Activated CD8-positive, alpha-beta T cell treated with anti-CD3 and anti-CD28 coated beads for 36 hours (primary cell): ENCODE measurements at regions not wholly inside any gene's neighbourhood (a gene's known extent, or its start where the extent isn't known, plus 50 kb on each side); places are given as distances from the start of the nearest gene placed in this dataset.

Experiments
- ATAC-seq: fragments of 200-7000 bp; cut with Tn5 transposase; one replicate; pipeline ENCODE4 v1.10.0; 2021; ENCODE audit warnings: mild to moderate bottlenecking, moderate library complexity
- CTCF ChIA-PET: fragments of 350-600 bp; sonication (Branson Sonifier 250); formaldehyde crosslinking; loops from one replicate; lab custom pipeline; 2021; ENCODE audit warnings: antibody characterized with exemption; lab: Charles Lee
- POLR2A ChIA-PET: fragments of 350-600 bp; sonication (Branson Sonifier 250); formaldehyde crosslinking; loops from one replicate; lab custom pipeline; 2021; ENCODE audit warnings: antibody characterized with exemption; lab: Charles Lee
- DNase-seq: peaks from one replicate; pipeline ENCODE4 v3.0.0-alpha.2; 2020
- H3K27ac Mint-ChIP-seq: one replicate; pipeline ENCODE4 v1.8.0; 2021; ENCODE audit warnings: mild to moderate bottlenecking, mixed read lengths
- H3K27me3 Mint-ChIP-seq: one replicate; pipeline ENCODE4 v1.8.0; 2021; ENCODE audit warnings: mixed read lengths
- H3K36me3 Mint-ChIP-seq: one replicate; pipeline ENCODE4 v1.8.0; 2021; ENCODE audit warnings: low read depth, mixed read lengths
- H3K4me1 Mint-ChIP-seq: one replicate; pipeline ENCODE4 v1.8.0; 2021; ENCODE audit warnings: low read depth, mixed read lengths
- H3K4me3 Mint-ChIP-seq: one replicate; pipeline ENCODE4 v1.8.0; 2021; ENCODE audit warnings: mild to moderate bottlenecking, moderate library complexity, mixed read lengths
- H3K9me3 Mint-ChIP-seq: one replicate; pipeline ENCODE4 v1.8.0; 2021; ENCODE audit warnings: mixed read lengths
- CTCF ChIP-seq: fragments of 200-600 bp; IDR thresholded peaks from one replicate; pipeline ENCODE4 v1.8.0; 2022; ENCODE audit warnings: antibody characterized with exemption, mild to moderate bottlenecking
- intact Hi-C: fragments of 100-400 bp; cut with micrococcal nuclease; formaldehyde crosslinking; loops from one replicate; pipeline ENCODE4 v1.10.0; 2022

- no peak overlapping the region for H3K27ac Mint-ChIP-seq
- TF ChIP-seq CTCF, result no peak
- H3K4me3 Mint-ChIP-seq, result no peak overlapping the region
- no peaks in the 10 kb centered on the region for H3K4me1 Mint-ChIP-seq
- no peak for DNase-seq
- peaks cover 2% of the 10 kb centered on the region for H3K9me3 Mint-ChIP-seq
- no peaks in the 10 kb centered on the region for H3K36me3 Mint-ChIP-seq
- ChIA-PET POLR2A (no interaction called here), CTCF (no interaction called here)
- ATAC-seq, result no peak
- no peaks in the 10 kb centered on the region for H3K27me3 Mint-ChIP-seq
- intact Hi-C loops, result no loop called here
Observed at GRCh38 chr14:48005986-48006385, 330.6 kb upstream of the MDGA2 start.

- intact Hi-C loops, result no loop called here
- H3K4me3 Mint-ChIP-seq, result no peak overlapping the region
Observed at GRCh38 chr14:47993883-47994282, 318.5 kb upstream of the MDGA2 start.

DNA sequence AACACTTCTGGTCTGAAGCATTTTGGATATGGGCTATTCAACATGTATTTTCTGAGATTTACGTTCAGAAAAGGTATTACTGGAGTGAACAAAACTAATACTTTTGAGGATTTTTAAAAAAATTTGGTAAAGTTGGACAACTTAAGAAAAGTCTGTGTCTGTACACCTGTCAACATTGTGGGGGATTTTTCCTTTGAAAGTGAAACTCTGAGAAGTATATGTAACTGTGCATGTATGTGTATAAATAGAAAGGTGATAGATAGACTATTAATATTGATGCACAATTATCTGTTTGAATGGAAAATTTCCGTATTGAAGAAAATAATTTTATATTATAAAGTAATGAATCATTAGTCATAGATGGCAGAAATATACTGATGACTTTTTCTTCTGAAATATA, 312.8 kb upstream of the MDGA2 start:
- CTCF ChIA-PET, result no interaction called here
- intact Hi-C loops, result no loop called here
- peaks cover 2% of the 10 kb centered on the region for H3K9me3 Mint-ChIP-seq
- no peak for DNase-seq
- no peak for ATAC-seq
- H3K4me1 Mint-ChIP-seq, result no peaks in the 10 kb centered on the region
- H3K27me3 Mint-ChIP-seq, result no peaks in the 10 kb centered on the region
- no peak overlapping the region for H3K4me3 Mint-ChIP-seq
- H3K27ac Mint-ChIP-seq, result no peak overlapping the region
- no peaks in the 10 kb centered on the region for H3K36me3 Mint-ChIP-seq
- POLR2A ChIA-PET, result no interaction called here
- TF ChIP-seq CTCF, result no peak

More at GRCh38 chr14:47993883-47994282, 318.5 kb upstream of the MDGA2 start:
- H3K27me3 Mint-ChIP-seq, result no peaks in the 10 kb centered on the region
- POLR2A ChIA-PET, result no interaction called here
- H3K36me3 Mint-ChIP-seq, result no peaks in the 10 kb centered on the region
- CTCF ChIA-PET, result no interaction called here
- no peak overlapping the region for H3K27ac Mint-ChIP-seq
- H3K4me1 Mint-ChIP-seq, result no peaks in the 10 kb centered on the region
- ATAC-seq, result no peak
- TF ChIP-seq CTCF, result no peak
- DNase-seq, result no peak
- H3K9me3 Mint-ChIP-seq, result peaks cover 2% of the 10 kb centered on the region

DNA sequence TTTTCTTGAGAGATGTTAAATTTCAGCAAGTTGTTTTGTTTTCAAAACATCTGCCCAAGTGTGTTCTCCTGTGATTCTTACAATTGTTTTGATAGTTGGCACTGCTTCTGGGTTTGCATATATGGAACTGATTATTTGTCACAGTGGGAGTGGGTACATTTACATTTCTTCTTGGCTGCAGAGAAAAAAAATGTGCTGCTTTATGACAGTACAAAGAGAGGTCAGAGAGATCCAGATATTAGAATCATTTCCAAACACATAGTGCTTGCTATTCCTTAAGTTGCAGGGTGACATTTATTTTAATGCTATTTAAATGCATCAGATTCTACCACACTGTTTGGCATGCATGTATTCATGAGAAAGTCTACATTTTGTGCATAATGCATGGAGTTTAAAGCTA, 303.5 kb upstream of the MDGA2 start:
- Mint-ChIP-seq H3K4me1 (no peaks in the 10 kb centered on the region), H3K36me3 (no peaks in the 10 kb centered on the region), H3K4me3 (no peak overlapping the region), H3K27ac (no peak overlapping the region), H3K9me3 (no peaks in the 10 kb centered on the region), H3K27me3 (no peaks in the 10 kb centered on the region)
- POLR2A ChIA-PET, result no interaction called here
- no peak for TF ChIP-seq CTCF
- ATAC-seq, result no peak
- no peak for DNase-seq
- intact Hi-C loops, result no loop called here
- CTCF ChIA-PET, result no interaction called here

- H3K4me1 Mint-ChIP-seq, result no peaks in the 10 kb centered on the region
- peaks cover 5% of the 10 kb centered on the region for H3K9me3 Mint-ChIP-seq
- no peak overlapping the region for H3K4me3 Mint-ChIP-seq
- no peak for TF ChIP-seq CTCF
- ChIA-PET CTCF (no interaction called here), POLR2A (no interaction called here)
- ATAC-seq, result no peak
- intact Hi-C loops, result no loop called here
- no peaks in the 10 kb centered on the region for H3K36me3 Mint-ChIP-seq
- no peak overlapping the region for H3K27ac Mint-ChIP-seq
- no peaks in the 10 kb centered on the region for H3K27me3 Mint-ChIP-seq
- no peak for DNase-seq
Observed at GRCh38 chr14:47976139-47976538, 300.7 kb upstream of the MDGA2 start.
